ENCODE measurements at regions not wholly inside any gene's neighbourhood (a gene's known extent, or its start where the extent isn't known, plus 50 kb on each side); places are given as distances from the start of the nearest gene placed in this dataset.

- Histone ChIP-seq H3K4me3 (ENCODE audit: control insufficient read depth in 1 of 7, extremely low read depth in 1 of 7, insufficient read depth in 4 of 7, low read depth in 2 of 7, low read length in 6 of 7) (no peak overlapping the region), H3K36me3 (ENCODE audit: control insufficient read depth in 4 of 4, insufficient read depth in 4 of 4, low read length in 3 of 4) (no peaks in the 10 kb centered on the region), H3K27ac (ENCODE audit: insufficient read depth in 1 of 2, low read depth in 1 of 2, low read length in 2 of 2, poor library complexity in 1 of 2, severe bottlenecking in 2 of 2) (no peak overlapping the region), H3K27me3 (replicated peaks in 2 of 5; ENCODE audit: control insufficient read depth in 4 of 5, insufficient read depth in 5 of 5, low read length in 4 of 5) (no peaks in the 10 kb centered on the region), H3K9me3 (ENCODE audit: control extremely low read depth in 1 of 5, control insufficient read depth in 4 of 5, insufficient read depth in 2 of 5, low read depth in 1 of 5, low read length in 4 of 5) (no peaks in the 10 kb centered on the region), H3K4me1 (ENCODE audit: control extremely low read depth in 1 of 4, control insufficient read depth in 4 of 4, insufficient read depth in 4 of 4, low read length in 3 of 4) (no peaks in the 10 kb centered on the region)
- ChIA-PET POLR2A (no interaction called here), CTCF (no interaction called here)
- DNase-seq: no peak
- no CpG with 5 or more reads among the region's 1 CpG for WGBS (ENCODE audit: insufficient coverage)
These were observed 842.1 kb upstream of the INTU start for GRCh38 chr4:126790633-126791032.

GRCh38 chr4:126794363-126794762 lies 838.4 kb upstream of the INTU start:
- no peaks in the 10 kb centered on the region for H3K36me3 ChIP-seq (ENCODE audit: control insufficient read depth in 4 of 4, insufficient read depth in 4 of 4, low read length in 3 of 4)
- no peak for DNase-seq
- no peaks in the 10 kb centered on the region for H3K4me1 ChIP-seq (ENCODE audit: control extremely low read depth in 1 of 4, control insufficient read depth in 4 of 4, insufficient read depth in 4 of 4, low read length in 3 of 4)
- POLR2A ChIA-PET: no interaction called here
- CTCF ChIA-PET: no interaction called here
- 100% methylated on average over 1 of the region's 2 CpGs for WGBS (ENCODE audit: insufficient coverage)
- no peaks in the 10 kb centered on the region for H3K9me3 ChIP-seq (ENCODE audit: control extremely low read depth in 1 of 5, control insufficient read depth in 4 of 5, insufficient read depth in 2 of 5, low read depth in 1 of 5, low read length in 4 of 5)
- no peak overlapping the region for H3K27ac ChIP-seq (ENCODE audit: insufficient read depth in 1 of 2, low read depth in 1 of 2, low read length in 2 of 2, poor library complexity in 1 of 2, severe bottlenecking in 2 of 2)
- H3K27me3 ChIP-seq (replicated peaks in 2 of 5; ENCODE audit: control insufficient read depth in 4 of 5, insufficient read depth in 5 of 5, low read length in 4 of 5): no peaks in the 10 kb centered on the region
- no peak overlapping the region for H3K4me3 ChIP-seq (ENCODE audit: control insufficient read depth in 1 of 7, extremely low read depth in 1 of 7, insufficient read depth in 4 of 7, low read depth in 2 of 7, low read length in 6 of 7)

DNA sequence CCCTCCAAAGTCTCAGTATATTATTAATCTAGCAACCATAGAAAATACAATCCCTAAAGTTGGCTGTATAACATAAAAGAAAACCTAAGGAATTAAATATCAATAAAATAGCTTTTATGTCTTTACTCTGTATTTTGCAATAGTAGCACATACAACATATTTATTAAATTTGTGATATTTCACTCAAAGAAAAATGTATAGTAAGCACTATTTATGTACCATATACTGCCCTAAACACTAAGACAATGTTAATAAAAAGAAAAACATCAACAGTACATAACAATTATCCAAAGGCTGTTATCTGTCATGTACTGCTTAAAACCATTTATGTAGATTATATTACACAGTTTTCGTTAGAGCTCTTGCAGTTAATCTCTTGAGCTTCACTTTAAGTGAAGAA lies 834.5 kb upstream of the INTU start:
- no peaks in the 10 kb centered on the region for H3K9me3 ChIP-seq (ENCODE audit: control extremely low read depth in 1 of 5, control insufficient read depth in 4 of 5, insufficient read depth in 2 of 5, low read depth in 1 of 5, low read length in 4 of 5)
- no peaks in the 10 kb centered on the region for H3K36me3 ChIP-seq (ENCODE audit: control insufficient read depth in 4 of 4, insufficient read depth in 4 of 4, low read length in 3 of 4)
- H3K27ac ChIP-seq (ENCODE audit: insufficient read depth in 1 of 2, low read depth in 1 of 2, low read length in 2 of 2, poor library complexity in 1 of 2, severe bottlenecking in 2 of 2): no peak overlapping the region
- CTCF ChIA-PET: no interaction called here
- H3K4me3 ChIP-seq (ENCODE audit: control insufficient read depth in 1 of 7, extremely low read depth in 1 of 7, insufficient read depth in 4 of 7, low read depth in 2 of 7, low read length in 6 of 7): no peak overlapping the region
- POLR2A ChIA-PET: no interaction called here
- H3K4me1 ChIP-seq (ENCODE audit: control extremely low read depth in 1 of 4, control insufficient read depth in 4 of 4, insufficient read depth in 4 of 4, low read length in 3 of 4): no peaks in the 10 kb centered on the region
- no peak for DNase-seq
- H3K27me3 ChIP-seq (replicated peaks in 2 of 5; ENCODE audit: control insufficient read depth in 4 of 5, insufficient read depth in 5 of 5, low read length in 4 of 5): no peaks in the 10 kb centered on the region
- no CpG with 5 or more reads among the region's 1 CpG for WGBS (ENCODE audit: insufficient coverage)

- Histone ChIP-seq H3K4me3 (ENCODE audit: control insufficient read depth in 1 of 7, extremely low read depth in 1 of 7, insufficient read depth in 4 of 7, low read depth in 2 of 7, low read length in 6 of 7) (no peak overlapping the region), H3K27ac (ENCODE audit: insufficient read depth in 1 of 2, low read depth in 1 of 2, low read length in 2 of 2, poor library complexity in 1 of 2, severe bottlenecking in 2 of 2) (no peak overlapping the region), H3K9me3 (ENCODE audit: control extremely low read depth in 1 of 5, control insufficient read depth in 4 of 5, insufficient read depth in 2 of 5, low read depth in 1 of 5, low read length in 4 of 5) (no peaks in the 10 kb centered on the region), H3K27me3 (replicated peaks in 2 of 5; ENCODE audit: control insufficient read depth in 4 of 5, insufficient read depth in 5 of 5, low read length in 4 of 5) (no peaks in the 10 kb centered on the region), H3K4me1 (ENCODE audit: control extremely low read depth in 1 of 4, control insufficient read depth in 4 of 4, insufficient read depth in 4 of 4, low read length in 3 of 4) (no peaks in the 10 kb centered on the region), H3K36me3 (ENCODE audit: control insufficient read depth in 4 of 4, insufficient read depth in 4 of 4, low read length in 3 of 4) (no peaks in the 10 kb centered on the region)
- DNase-seq: no peak
- WGBS (ENCODE audit: insufficient coverage): 88% methylated on average over 2 of the region's 2 CpGs
- CTCF ChIA-PET: no interaction called here
- POLR2A ChIA-PET: no interaction called here
These were observed 833.3 kb upstream of the INTU start for GRCh38 chr4:126799416-126799815.

GRCh38 chr4:126799971-126800574 lies 832.7 kb upstream of the INTU start:
- Histone ChIP-seq H3K27ac (ENCODE audit: insufficient read depth in 1 of 2, low read depth in 1 of 2, low read length in 2 of 2, poor library complexity in 1 of 2, severe bottlenecking in 2 of 2) (no peak overlapping the region), H3K27me3 (replicated peaks in 2 of 5; ENCODE audit: control insufficient read depth in 4 of 5, insufficient read depth in 5 of 5, low read length in 4 of 5) (no peaks in the 10 kb centered on the region), H3K36me3 (ENCODE audit: control insufficient read depth in 4 of 4, insufficient read depth in 4 of 4, low read length in 3 of 4) (no peaks in the 10 kb centered on the region), H3K4me1 (ENCODE audit: control extremely low read depth in 1 of 4, control insufficient read depth in 4 of 4, insufficient read depth in 4 of 4, low read length in 3 of 4) (no peaks in the 10 kb centered on the region), H3K9me3 (ENCODE audit: control extremely low read depth in 1 of 5, control insufficient read depth in 4 of 5, insufficient read depth in 2 of 5, low read depth in 1 of 5, low read length in 4 of 5) (no peaks in the 10 kb centered on the region), H3K4me3 (ENCODE audit: control insufficient read depth in 1 of 7, extremely low read depth in 1 of 7, insufficient read depth in 4 of 7, low read depth in 2 of 7, low read length in 6 of 7) (no peak overlapping the region)
- 92% methylated on average over 4 of the region's 5 CpGs for WGBS (ENCODE audit: insufficient coverage)
- no peak for DNase-seq
- ChIA-PET POLR2A (no interaction called here), CTCF (no interaction called here)

DNA sequence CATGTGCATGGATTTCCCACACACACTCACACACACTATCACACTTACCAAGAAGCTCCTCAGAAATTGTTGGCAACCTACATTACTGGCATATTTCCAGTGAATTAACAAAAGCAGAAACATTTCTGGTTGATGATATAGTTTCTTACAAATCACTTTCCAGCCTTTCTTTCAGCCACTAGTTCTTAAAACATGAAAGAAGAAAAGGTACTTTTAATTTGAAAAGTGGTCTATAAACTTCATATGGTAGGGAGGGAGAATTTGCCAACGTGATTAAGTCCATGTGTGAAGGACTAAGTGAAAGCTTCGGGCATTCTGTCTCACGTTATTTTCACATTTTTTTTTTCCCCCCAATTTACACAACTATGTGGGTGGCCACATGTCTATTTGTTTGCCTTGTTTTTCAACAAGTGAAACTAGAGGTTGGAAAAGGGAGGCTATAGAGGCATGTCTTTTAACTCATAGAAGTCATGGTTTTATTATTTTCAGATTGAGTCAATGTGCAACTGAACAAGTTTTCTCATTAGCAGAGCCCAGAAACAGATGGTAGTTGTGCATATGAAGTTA lies 832.1 kb upstream of the INTU start:
- H3K36me3 ChIP-seq (ENCODE audit: control insufficient read depth in 4 of 4, insufficient read depth in 4 of 4, low read length in 3 of 4): no peaks in the 10 kb centered on the region
- no peak overlapping the region for H3K27ac ChIP-seq (ENCODE audit: insufficient read depth in 1 of 2, low read depth in 1 of 2, low read length in 2 of 2, poor library complexity in 1 of 2, severe bottlenecking in 2 of 2)
- POLR2A ChIA-PET: no interaction called here
- H3K4me1 ChIP-seq (ENCODE audit: control extremely low read depth in 1 of 4, control insufficient read depth in 4 of 4, insufficient read depth in 4 of 4, low read length in 3 of 4): no peaks in the 10 kb centered on the region
- CTCF ChIA-PET: no interaction called here
- H3K9me3 ChIP-seq (ENCODE audit: control extremely low read depth in 1 of 5, control insufficient read depth in 4 of 5, insufficient read depth in 2 of 5, low read depth in 1 of 5, low read length in 4 of 5): no peaks in the 10 kb centered on the region
- no CpG with 5 or more reads among the region's 3 CpGs for WGBS (ENCODE audit: insufficient coverage)
- DNase-seq: no peak
- H3K4me3 ChIP-seq (ENCODE audit: control insufficient read depth in 1 of 7, extremely low read depth in 1 of 7, insufficient read depth in 4 of 7, low read depth in 2 of 7, low read length in 6 of 7): no peak overlapping the region
- H3K27me3 ChIP-seq (replicated peaks in 2 of 5; ENCODE audit: control insufficient read depth in 4 of 5, insufficient read depth in 5 of 5, low read length in 4 of 5): no peaks in the 10 kb centered on the region

DNA sequence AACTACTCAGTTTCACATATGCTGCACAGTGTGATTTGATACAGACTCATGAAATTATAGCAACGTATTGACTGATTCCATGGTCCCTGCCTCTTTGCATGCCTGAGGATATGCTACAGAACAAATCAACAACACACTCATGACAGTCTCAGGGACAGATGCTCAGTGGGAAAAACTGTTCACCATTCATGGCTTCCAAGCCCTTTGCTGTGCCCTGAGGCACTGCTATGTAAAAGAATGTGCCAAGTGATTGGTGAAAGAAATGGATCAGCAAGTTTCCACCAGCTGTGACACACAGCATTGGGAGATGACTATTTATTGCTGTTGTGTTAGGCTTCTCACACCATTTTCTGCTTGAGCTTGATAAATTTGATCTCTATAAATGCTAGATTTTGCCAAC lies 825.6 kb upstream of the INTU start:
- no peaks in the 10 kb centered on the region for H3K27me3 ChIP-seq (replicated peaks in 2 of 5; ENCODE audit: control insufficient read depth in 4 of 5, insufficient read depth in 5 of 5, low read length in 4 of 5)
- no peak overlapping the region for H3K27ac ChIP-seq (ENCODE audit: insufficient read depth in 1 of 2, low read depth in 1 of 2, low read length in 2 of 2, poor library complexity in 1 of 2, severe bottlenecking in 2 of 2)
- POLR2A ChIA-PET: no interaction called here
- no peaks in the 10 kb centered on the region for H3K9me3 ChIP-seq (ENCODE audit: control extremely low read depth in 1 of 5, control insufficient read depth in 4 of 5, insufficient read depth in 2 of 5, low read depth in 1 of 5, low read length in 4 of 5)
- H3K4me1 ChIP-seq (ENCODE audit: control extremely low read depth in 1 of 4, control insufficient read depth in 4 of 4, insufficient read depth in 4 of 4, low read length in 3 of 4): no peaks in the 10 kb centered on the region
- DNase-seq: no peak
- no peak overlapping the region for H3K4me3 ChIP-seq (ENCODE audit: control insufficient read depth in 1 of 7, extremely low read depth in 1 of 7, insufficient read depth in 4 of 7, low read depth in 2 of 7, low read length in 6 of 7)
- no peaks in the 10 kb centered on the region for H3K36me3 ChIP-seq (ENCODE audit: control insufficient read depth in 4 of 4, insufficient read depth in 4 of 4, low read length in 3 of 4)
- CTCF ChIA-PET: no interaction called here
- WGBS (ENCODE audit: insufficient coverage): 100% methylated on average over 1 of the region's 1 CpG
